ENCODE measurements at regions not wholly inside any gene's neighbourhood (a gene's known extent, or its start where the extent isn't known, plus 50 kb on each side); places are given as distances from the start of the nearest gene placed in this dataset.

DNA sequence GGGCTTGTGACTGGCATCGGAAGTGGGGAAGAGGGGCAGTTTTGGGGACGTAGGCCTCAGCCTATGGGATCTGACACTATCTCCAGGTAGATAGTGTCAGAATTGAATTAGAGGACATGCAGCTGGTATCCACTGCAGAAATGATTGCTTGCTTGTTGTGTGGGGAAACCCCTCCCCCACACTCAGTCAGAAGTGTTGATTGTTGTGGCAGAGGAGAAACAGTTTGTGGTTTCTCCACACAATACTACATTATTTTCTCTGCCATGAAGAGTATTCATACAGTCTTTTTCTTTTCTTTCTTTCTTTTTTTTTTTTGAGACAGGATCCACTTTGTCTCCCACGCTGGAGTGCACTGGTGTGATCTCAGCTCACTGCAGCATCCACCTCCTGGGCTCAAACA, 113.9 kb downstream of the ARRDC3 start:
- TF ChIP-seq, protein P1, sequence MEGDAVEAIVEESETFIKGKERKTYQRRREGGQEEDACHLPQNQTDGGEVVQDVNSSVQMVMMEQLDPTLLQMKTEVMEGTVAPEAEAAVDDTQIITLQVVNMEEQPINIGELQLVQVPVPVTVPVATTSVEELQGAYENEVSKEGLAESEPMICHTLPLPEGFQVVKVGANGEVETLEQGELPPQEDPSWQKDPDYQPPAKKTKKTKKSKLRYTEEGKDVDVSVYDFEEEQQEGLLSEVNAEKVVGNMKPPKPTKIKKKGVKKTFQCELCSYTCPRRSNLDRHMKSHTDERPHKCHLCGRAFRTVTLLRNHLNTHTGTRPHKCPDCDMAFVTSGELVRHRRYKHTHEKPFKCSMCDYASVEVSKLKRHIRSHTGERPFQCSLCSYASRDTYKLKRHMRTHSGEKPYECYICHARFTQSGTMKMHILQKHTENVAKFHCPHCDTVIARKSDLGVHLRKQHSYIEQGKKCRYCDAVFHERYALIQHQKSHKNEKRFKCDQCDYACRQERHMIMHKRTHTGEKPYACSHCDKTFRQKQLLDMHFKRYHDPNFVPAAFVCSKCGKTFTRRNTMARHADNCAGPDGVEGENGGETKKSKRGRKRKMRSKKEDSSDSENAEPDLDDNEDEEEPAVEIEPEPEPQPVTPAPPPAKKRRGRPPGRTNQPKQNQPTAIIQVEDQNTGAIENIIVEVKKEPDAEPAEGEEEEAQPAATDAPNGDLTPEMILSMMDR (IDR thresholded peaks at IDR 0.05) = no peak
- no peaks in the 10 kb centered on the region for H3K36me3 ChIP-seq
- no peaks in the 10 kb centered on the region for H3K27me3 ChIP-seq
- no peaks in the 10 kb centered on the region for H3K9me3 ChIP-seq
- H3K4me3 ChIP-seq = no peak overlapping the region
- DNase-seq (ENCODE audit: low spot score) = no peak
- H3K4me1 ChIP-seq = peaks cover 0 to 11% of the 10 kb centered on the region in 2 donors
- H3K27ac ChIP-seq = no peak overlapping the region

DNA sequence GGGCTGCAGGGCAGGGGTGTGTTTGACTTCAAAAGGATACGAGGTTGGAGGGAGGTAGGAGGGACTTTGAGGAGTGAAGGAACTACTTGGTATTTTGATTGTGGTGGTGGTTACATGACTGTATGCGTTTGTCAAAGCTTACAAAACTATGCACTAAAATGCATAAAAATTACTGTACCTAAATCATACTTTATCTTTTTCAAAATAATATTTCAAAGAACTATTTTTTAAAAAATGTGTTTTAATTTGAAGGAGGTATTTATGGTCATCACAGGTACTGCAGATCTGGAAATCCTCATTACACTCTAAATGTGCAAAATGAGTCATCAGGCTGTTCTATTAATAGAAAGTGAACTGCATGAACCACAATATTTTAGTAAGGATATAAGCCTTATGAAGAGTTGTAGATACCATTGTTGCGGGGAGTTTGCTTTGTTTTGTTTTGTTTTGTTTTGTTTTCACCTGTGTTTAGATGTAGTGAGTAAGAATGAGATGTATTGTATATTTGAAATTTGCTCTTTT, 116.9 kb downstream of the ARRDC3 start:
- H3K4me3 ChIP-seq = no peak overlapping the region
- H3K27me3 ChIP-seq = no peaks in the 10 kb centered on the region
- H3K36me3 ChIP-seq = no peaks in the 10 kb centered on the region
- no peak for DNase-seq (ENCODE audit: low spot score)
- no peaks in the 10 kb centered on the region for H3K9me3 ChIP-seq
- peaks cover 0 to 15% of the 10 kb centered on the region in 2 donors for H3K4me1 ChIP-seq
- TF ChIP-seq, protein P1 (IDR thresholded peaks at IDR 0.05) = peak; percentile 12 to 39
- H3K27ac ChIP-seq = peak overlapping the region; percentile 43 to 65

DNA sequence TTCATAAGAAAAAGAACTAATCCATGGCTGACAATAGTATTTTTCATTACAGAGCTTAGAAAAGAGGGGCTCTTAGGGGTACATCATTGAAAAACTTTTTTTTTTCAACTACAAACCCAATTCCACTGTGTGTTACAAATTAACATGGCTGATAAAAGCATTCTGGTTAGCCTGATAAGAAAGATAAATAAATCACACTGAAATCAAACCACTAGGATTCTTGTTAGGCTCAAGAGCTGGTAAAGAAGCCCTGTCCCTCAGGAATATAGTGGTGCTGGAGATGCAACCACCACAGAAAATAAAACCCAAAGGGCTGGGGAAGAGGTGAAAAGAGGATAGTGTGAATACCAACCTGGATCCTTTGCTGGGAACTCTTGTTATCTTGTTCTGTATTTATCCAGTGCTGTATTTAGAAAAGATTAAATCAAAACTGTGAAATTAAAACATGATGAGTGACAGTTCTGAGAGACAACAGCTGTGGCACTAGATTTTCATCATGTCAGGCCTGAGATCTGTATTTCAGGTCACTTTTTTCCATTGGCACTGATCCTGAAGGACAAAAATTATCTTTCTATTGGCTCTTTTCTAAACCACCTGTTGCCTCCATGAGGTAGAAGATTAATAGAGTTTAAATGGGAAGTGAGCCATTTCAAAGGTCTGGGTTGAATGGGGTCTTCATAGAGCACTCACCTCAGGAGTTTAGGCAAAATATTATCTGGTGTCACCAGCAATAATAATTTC, 118.6 kb downstream of the ARRDC3 start:
- no peaks in the 10 kb centered on the region for H3K36me3 ChIP-seq
- no peaks in the 10 kb centered on the region for H3K27me3 ChIP-seq
- TF ChIP-seq, protein P1 (IDR thresholded peaks at IDR 0.05) = no peak
- DNase-seq (ENCODE audit: low spot score) = no peak
- H3K9me3 ChIP-seq = no peaks in the 10 kb centered on the region
- H3K4me1 ChIP-seq = peaks cover 0 to 15% of the 10 kb centered on the region in 2 donors
- peak overlapping the region in 1 of 2 donors; percentile 61 for H3K27ac ChIP-seq
- no peak overlapping the region for H3K4me3 ChIP-seq

DNA sequence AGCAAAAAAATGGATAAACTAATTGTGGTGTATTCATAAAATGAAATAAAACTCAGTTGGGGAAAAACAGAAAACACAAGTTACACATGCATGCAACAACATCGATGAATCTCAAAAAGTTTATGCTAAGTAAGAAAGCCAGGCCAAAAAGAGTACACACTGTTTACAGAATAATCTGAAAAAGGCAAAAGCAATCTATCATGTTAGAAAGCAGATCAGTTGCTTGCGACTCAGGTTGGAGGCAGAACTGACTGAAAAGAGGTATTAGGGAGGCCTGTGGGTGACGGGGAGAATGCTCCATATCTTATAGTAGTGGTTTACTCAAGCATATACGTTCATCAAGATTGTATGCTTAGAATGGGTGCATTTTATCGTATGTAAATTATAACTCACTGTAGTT, 119.2 kb downstream of the ARRDC3 start:
- no peak for DNase-seq (ENCODE audit: low spot score)
- H3K27ac ChIP-seq = peak overlapping the region in 1 of 2 donors; percentile 61
- TF ChIP-seq, protein P1 (IDR thresholded peaks at IDR 0.05) = no peak
- no peaks in the 10 kb centered on the region for H3K9me3 ChIP-seq
- H3K4me3 ChIP-seq = no peak overlapping the region
- no peaks in the 10 kb centered on the region for H3K27me3 ChIP-seq
- no peaks in the 10 kb centered on the region for H3K36me3 ChIP-seq
- peaks cover 0 to 15% of the 10 kb centered on the region in 2 donors for H3K4me1 ChIP-seq

DNA sequence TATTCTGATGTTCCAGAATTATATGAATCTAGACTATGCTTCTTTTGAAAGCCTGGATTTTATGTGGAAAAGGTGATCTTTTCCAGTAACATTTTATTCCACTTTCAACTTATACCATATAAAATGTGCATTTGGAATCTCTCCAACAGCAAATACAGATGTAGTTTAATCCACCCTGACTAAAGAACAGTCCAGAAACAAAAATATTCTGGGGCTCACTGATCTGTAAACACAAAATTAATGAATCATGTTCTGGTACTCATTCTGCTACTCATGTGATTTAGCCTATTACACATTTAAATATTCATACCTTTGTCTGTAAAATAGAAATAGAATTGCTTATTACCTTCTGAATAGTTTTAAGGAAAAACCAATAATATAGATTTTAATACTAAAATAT, 125.8 kb downstream of the ARRDC3 start:
- Histone ChIP-seq H3K9me3 (no peaks in the 10 kb centered on the region), H3K27ac (no peak overlapping the region), H3K27me3 (no peaks in the 10 kb centered on the region), H3K4me1 (no peaks in the 10 kb centered on the region), H3K36me3 (no peaks in the 10 kb centered on the region), H3K4me3 (no peak overlapping the region)
- no peak for DNase-seq (ENCODE audit: low spot score)
- TF ChIP-seq, protein P1 (IDR thresholded peaks at IDR 0.05) = no peak
